ENCODE measurements at regions not wholly inside any gene's neighbourhood (a gene's known extent, or its start where the extent isn't known, plus 50 kb on each side); places are given as distances from the start of the nearest gene placed in this dataset.

DNA sequence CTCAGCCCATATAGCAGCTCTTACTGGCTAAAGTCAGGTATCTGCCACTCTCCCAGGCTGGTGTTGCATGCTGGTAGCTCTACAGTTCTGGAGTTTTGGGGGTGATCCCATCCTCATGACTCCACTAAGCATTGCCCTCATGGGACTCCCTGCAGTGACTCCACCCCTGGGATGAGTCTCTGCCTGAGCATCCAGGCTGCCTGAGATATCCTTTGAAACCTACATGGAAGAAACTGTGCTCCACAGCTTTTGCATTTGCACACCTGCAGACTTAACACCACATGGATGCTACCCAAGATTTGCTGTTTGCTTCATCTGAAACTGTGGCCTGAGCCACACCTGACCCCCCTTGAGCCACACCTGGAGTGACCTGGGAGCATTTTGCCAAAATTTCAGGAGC lies 226.4 kb downstream of the C1orf94 start:
- no peak overlapping the region for H2AFZ ChIP-seq
- Mint-ChIP-seq H3K4me3 (no peak overlapping the region), H3K36me3 (ENCODE audit: low read depth) (no peaks in the 10 kb centered on the region), H3K27me3 (ENCODE audit: insufficient read depth, low read depth, poor library complexity) (no peaks in the 10 kb centered on the region), H3K9me3 (peaks cover 6% of the 10 kb centered on the region; the same call in 1 of the 3 replicates), H3K27ac (no peak overlapping the region), H3K4me1 (peaks cover 10% of the 10 kb centered on the region; the same call in 2 of the 3 replicates)
- no peaks in the 10 kb centered on the region for H4K20me1 ChIP-seq (replicated peaks; ENCODE audit: insufficient read depth)
- H3K4me3 ChIP-seq: no peak overlapping the region
- 0 out of 2 replicates have a peak, but pooled peaks cover 3% of the 10 kb centered on the region for H3K9me2 ChIP-seq (ENCODE audit: insufficient read depth)
- no peaks in the 10 kb centered on the region for H3K79me2 ChIP-seq (replicated peaks; ENCODE audit: insufficient read depth)
- H3K27me3 ChIP-seq (ENCODE audit: insufficient read depth): no peaks in the 10 kb centered on the region
- H3K36me3 ChIP-seq (ENCODE audit: insufficient read depth): no peaks in the 10 kb centered on the region
- no peaks in the 10 kb centered on the region for H3F3A ChIP-seq (replicated peaks; ENCODE audit: low read depth)
- no peak overlapping the region for H3K4me2 ChIP-seq
- TF ChIP-seq EZH2 (IDR thresholded peaks at IDR 0.05; ENCODE audit: low read depth, unreplicated experiment): no peak
- no peak for TF ChIP-seq POLR2AphosphoS5 (IDR thresholded peaks at IDR 0.05; ENCODE audit: low read depth)
- TF ChIP-seq STAT1 (IDR thresholded peaks at IDR 0.05; ENCODE audit: unreplicated experiment): no peak
- TF ChIP-seq JUNB (IDR thresholded peaks at IDR 0.05; ENCODE audit: unreplicated experiment): no peak
- no peak overlapping the region for H3K27ac ChIP-seq (ENCODE audit: low read depth)
- no peak for DNase-seq (ENCODE audit: low spot score)
- no peak for ATAC-seq
- H3K4me1 ChIP-seq (ENCODE audit: insufficient read depth): no peaks in the 10 kb centered on the region

DNA sequence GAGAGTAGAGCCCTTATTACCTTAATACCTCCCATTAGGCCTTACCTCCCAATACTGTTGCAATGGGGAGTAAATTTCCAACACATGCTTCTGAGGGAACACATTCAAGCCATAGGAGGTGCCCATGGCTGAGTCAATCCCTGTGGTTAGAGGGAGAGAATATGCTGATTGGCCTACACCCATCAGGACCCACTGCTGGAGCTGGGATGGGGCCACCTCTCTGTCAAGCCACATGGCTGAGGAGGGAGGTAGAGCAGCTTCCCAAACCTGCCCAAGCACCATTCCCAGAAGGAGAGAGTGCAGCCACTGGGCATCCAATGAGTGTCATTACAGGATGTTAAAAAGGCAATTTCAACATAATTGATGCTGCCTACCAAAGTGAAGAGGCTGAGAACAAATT lies 228.1 kb downstream of the C1orf94 start:
- no peaks in the 10 kb centered on the region for H3K4me1 ChIP-seq (ENCODE audit: insufficient read depth)
- H3K9me3 Mint-ChIP-seq: peaks cover 6% of the 10 kb centered on the region; the same call in 1 of the 3 replicates
- no peaks in the 10 kb centered on the region for H3K36me3 ChIP-seq (ENCODE audit: insufficient read depth)
- H3K27ac Mint-ChIP-seq: no peak overlapping the region
- H3K27me3 Mint-ChIP-seq (ENCODE audit: insufficient read depth, low read depth, poor library complexity): peaks cover 3% of the 10 kb centered on the region
- H3K9me2 ChIP-seq (ENCODE audit: insufficient read depth): 0 out of 2 replicates have a peak, but pooled peaks cover 3% of the 10 kb centered on the region
- no peak overlapping the region for H2AFZ ChIP-seq
- no peak overlapping the region for H3K4me3 ChIP-seq
- peaks cover 10% of the 10 kb centered on the region; the same call in 2 of the 3 replicates for H3K4me1 Mint-ChIP-seq
- H3K27me3 ChIP-seq (ENCODE audit: insufficient read depth): no peaks in the 10 kb centered on the region
- ATAC-seq (no peak), DNase-seq (ENCODE audit: low spot score) (no peak)
- no peaks in the 10 kb centered on the region for H3K79me2 ChIP-seq (replicated peaks; ENCODE audit: insufficient read depth)
- H4K20me1 ChIP-seq (replicated peaks; ENCODE audit: insufficient read depth): no peaks in the 10 kb centered on the region
- H3K4me2 ChIP-seq: no peak overlapping the region
- no peak overlapping the region for H3K27ac ChIP-seq (ENCODE audit: low read depth)
- no peaks in the 10 kb centered on the region for H3K36me3 Mint-ChIP-seq (ENCODE audit: low read depth)
- no peaks in the 10 kb centered on the region for H3F3A ChIP-seq (replicated peaks; ENCODE audit: low read depth)
- H3K4me3 Mint-ChIP-seq: no peak overlapping the region
- no peak for TF ChIP-seq EZH2 (IDR thresholded peaks at IDR 0.05; ENCODE audit: low read depth, unreplicated experiment)
- TF ChIP-seq NANOG (IDR thresholded peaks at IDR 0.05; ENCODE audit: borderline replicate concordance): no peak
- no peak for TF ChIP-seq EZH2phosphoT487 (IDR thresholded peaks at IDR 0.05; ENCODE audit: unreplicated experiment)
- no peak for TF ChIP-seq CREB1 (CRISPR knock-in tag; IDR thresholded peaks at IDR 0.05; ENCODE audit: low read depth)
- TF ChIP-seq, protein P1, sequence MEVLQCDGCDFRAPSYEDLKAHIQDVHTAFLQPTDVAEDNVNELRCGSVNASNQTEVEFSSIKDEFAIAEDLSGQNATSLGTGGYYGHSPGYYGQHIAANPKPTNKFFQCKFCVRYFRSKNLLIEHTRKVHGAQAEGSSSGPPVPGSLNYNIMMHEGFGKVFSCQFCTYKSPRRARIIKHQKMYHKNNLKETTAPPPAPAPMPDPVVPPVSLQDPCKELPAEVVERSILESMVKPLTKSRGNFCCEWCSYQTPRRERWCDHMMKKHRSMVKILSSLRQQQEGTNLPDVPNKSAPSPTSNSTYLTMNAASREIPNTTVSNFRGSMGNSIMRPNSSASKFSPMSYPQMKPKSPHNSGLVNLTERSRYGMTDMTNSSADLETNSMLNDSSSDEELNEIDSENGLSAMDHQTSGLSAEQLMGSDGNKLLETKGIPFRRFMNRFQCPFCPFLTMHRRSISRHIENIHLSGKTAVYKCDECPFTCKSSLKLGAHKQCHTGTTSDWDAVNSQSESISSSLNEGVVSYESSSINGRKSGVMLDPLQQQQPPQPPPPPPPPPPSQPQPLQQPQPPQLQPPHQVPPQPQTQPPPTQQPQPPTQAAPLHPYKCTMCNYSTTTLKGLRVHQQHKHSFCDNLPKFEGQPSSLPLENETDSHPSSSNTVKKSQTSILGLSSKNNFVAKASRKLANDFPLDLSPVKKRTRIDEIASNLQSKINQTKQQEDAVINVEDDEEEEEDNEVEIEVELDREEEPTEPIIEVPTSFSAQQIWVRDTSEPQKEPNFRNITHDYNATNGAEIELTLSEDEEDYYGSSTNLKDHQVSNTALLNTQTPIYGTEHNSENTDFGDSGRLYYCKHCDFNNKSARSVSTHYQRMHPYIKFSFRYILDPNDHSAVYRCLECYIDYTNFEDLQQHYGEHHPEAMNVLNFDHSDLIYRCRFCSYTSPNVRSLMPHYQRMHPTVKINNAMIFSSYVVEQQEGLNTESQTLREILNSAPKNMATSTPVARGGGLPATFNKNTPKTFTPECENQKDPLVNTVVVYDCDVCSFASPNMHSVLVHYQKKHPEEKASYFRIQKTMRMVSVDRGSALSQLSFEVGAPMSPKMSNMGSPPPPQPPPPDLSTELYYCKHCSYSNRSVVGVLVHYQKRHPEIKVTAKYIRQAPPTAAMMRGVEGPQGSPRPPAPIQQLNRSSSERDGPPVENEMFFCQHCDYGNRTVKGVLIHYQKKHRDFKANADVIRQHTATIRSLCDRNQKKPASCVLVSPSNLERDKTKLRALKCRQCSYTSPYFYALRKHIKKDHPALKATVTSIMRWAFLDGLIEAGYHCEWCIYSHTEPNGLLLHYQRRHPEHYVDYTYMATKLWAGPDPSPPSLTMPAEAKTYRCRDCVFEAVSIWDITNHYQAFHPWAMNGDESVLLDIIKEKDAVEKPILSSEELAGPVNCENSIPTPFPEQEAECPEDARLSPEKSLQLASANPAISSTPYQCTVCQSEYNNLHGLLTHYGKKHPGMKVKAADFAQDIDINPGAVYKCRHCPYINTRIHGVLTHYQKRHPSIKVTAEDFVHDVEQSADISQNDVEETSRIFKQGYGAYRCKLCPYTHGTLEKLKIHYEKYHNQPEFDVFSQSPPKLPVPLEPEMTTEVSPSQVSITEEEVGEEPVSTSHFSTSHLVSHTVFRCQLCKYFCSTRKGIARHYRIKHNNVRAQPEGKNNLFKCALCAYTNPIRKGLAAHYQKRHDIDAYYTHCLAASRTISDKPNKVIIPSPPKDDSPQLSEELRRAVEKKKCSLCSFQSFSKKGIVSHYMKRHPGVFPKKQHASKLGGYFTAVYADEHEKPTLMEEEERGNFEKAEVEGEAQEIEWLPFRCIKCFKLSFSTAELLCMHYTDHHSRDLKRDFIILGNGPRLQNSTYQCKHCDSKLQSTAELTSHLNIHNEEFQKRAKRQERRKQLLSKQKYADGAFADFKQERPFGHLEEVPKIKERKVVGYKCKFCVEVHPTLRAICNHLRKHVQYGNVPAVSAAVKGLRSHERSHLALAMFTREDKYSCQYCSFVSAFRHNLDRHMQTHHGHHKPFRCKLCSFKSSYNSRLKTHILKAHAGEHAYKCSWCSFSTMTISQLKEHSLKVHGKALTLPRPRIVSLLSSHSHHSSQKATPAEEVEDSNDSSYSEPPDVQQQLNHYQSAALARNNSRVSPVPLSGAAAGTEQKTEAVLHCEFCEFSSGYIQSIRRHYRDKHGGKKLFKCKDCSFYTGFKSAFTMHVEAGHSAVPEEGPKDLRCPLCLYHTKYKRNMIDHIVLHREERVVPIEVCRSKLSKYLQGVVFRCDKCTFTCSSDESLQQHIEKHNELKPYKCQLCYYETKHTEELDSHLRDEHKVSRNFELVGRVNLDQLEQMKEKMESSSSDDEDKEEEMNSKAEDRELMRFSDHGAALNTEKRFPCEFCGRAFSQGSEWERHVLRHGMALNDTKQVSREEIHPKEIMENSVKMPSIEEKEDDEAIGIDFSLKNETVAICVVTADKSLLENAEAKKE (CRISPR knock-in tag; IDR thresholded peaks at IDR 0.05): no peak
- TF ChIP-seq POLR2AphosphoS5 (IDR thresholded peaks at IDR 0.05; ENCODE audit: low read depth): no peak
- no peak for TF ChIP-seq ZNF114 (CRISPR knock-in tag; IDR thresholded peaks at IDR 0.05)
- no peak for TF ChIP-seq ZNF331 (CRISPR knock-in tag; IDR thresholded peaks at IDR 0.05; ENCODE audit: low read depth)
- no peak for TF ChIP-seq STAT1 (IDR thresholded peaks at IDR 0.05; ENCODE audit: unreplicated experiment)
- TF ChIP-seq, protein P2, sequence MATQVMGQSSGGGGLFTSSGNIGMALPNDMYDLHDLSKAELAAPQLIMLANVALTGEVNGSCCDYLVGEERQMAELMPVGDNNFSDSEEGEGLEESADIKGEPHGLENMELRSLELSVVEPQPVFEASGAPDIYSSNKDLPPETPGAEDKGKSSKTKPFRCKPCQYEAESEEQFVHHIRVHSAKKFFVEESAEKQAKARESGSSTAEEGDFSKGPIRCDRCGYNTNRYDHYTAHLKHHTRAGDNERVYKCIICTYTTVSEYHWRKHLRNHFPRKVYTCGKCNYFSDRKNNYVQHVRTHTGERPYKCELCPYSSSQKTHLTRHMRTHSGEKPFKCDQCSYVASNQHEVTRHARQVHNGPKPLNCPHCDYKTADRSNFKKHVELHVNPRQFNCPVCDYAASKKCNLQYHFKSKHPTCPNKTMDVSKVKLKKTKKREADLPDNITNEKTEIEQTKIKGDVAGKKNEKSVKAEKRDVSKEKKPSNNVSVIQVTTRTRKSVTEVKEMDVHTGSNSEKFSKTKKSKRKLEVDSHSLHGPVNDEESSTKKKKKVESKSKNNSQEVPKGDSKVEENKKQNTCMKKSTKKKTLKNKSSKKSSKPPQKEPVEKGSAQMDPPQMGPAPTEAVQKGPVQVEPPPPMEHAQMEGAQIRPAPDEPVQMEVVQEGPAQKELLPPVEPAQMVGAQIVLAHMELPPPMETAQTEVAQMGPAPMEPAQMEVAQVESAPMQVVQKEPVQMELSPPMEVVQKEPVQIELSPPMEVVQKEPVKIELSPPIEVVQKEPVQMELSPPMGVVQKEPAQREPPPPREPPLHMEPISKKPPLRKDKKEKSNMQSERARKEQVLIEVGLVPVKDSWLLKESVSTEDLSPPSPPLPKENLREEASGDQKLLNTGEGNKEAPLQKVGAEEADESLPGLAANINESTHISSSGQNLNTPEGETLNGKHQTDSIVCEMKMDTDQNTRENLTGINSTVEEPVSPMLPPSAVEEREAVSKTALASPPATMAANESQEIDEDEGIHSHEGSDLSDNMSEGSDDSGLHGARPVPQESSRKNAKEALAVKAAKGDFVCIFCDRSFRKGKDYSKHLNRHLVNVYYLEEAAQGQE (IDR thresholded peaks at IDR 0.05; ENCODE audit: unreplicated experiment): no peak
- TF ChIP-seq, protein P3, sequence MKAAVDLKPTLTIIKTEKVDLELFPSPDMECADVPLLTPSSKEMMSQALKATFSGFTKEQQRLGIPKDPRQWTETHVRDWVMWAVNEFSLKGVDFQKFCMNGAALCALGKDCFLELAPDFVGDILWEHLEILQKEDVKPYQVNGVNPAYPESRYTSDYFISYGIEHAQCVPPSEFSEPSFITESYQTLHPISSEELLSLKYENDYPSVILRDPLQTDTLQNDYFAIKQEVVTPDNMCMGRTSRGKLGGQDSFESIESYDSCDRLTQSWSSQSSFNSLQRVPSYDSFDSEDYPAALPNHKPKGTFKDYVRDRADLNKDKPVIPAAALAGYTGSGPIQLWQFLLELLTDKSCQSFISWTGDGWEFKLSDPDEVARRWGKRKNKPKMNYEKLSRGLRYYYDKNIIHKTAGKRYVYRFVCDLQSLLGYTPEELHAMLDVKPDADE (IDR thresholded peaks at IDR 0.05): no peak
- no peak for TF ChIP-seq JUNB (IDR thresholded peaks at IDR 0.05; ENCODE audit: unreplicated experiment)

Measured in GM23338 (cell line).